ENCODE measurements at regions not wholly inside any gene's neighbourhood (a gene's known extent, or its start where the extent isn't known, plus 50 kb on each side); places are given as distances from the start of the nearest gene placed in this dataset.

DNA sequence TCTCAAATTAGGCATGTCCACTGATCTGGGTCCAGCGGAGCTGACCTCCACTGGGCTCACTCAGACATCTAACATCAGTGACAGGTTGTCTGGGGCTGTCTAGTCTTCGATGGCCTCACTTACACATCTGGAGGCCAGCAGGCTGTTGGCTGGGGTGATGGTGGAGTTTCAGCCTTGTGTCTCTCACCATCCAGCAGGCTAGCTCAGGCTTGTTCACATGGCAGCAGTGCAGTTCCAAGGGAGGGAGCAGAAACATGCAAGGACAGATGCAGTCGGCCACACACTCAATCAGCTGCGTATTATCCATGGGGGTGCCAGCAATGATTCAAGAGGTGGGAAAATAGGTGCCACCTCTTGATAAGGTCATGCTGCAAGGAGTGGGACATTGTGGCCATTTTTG is 292.5 kb downstream of the SHQ1 start (continued):
- TF ChIP-seq, protein P1, sequence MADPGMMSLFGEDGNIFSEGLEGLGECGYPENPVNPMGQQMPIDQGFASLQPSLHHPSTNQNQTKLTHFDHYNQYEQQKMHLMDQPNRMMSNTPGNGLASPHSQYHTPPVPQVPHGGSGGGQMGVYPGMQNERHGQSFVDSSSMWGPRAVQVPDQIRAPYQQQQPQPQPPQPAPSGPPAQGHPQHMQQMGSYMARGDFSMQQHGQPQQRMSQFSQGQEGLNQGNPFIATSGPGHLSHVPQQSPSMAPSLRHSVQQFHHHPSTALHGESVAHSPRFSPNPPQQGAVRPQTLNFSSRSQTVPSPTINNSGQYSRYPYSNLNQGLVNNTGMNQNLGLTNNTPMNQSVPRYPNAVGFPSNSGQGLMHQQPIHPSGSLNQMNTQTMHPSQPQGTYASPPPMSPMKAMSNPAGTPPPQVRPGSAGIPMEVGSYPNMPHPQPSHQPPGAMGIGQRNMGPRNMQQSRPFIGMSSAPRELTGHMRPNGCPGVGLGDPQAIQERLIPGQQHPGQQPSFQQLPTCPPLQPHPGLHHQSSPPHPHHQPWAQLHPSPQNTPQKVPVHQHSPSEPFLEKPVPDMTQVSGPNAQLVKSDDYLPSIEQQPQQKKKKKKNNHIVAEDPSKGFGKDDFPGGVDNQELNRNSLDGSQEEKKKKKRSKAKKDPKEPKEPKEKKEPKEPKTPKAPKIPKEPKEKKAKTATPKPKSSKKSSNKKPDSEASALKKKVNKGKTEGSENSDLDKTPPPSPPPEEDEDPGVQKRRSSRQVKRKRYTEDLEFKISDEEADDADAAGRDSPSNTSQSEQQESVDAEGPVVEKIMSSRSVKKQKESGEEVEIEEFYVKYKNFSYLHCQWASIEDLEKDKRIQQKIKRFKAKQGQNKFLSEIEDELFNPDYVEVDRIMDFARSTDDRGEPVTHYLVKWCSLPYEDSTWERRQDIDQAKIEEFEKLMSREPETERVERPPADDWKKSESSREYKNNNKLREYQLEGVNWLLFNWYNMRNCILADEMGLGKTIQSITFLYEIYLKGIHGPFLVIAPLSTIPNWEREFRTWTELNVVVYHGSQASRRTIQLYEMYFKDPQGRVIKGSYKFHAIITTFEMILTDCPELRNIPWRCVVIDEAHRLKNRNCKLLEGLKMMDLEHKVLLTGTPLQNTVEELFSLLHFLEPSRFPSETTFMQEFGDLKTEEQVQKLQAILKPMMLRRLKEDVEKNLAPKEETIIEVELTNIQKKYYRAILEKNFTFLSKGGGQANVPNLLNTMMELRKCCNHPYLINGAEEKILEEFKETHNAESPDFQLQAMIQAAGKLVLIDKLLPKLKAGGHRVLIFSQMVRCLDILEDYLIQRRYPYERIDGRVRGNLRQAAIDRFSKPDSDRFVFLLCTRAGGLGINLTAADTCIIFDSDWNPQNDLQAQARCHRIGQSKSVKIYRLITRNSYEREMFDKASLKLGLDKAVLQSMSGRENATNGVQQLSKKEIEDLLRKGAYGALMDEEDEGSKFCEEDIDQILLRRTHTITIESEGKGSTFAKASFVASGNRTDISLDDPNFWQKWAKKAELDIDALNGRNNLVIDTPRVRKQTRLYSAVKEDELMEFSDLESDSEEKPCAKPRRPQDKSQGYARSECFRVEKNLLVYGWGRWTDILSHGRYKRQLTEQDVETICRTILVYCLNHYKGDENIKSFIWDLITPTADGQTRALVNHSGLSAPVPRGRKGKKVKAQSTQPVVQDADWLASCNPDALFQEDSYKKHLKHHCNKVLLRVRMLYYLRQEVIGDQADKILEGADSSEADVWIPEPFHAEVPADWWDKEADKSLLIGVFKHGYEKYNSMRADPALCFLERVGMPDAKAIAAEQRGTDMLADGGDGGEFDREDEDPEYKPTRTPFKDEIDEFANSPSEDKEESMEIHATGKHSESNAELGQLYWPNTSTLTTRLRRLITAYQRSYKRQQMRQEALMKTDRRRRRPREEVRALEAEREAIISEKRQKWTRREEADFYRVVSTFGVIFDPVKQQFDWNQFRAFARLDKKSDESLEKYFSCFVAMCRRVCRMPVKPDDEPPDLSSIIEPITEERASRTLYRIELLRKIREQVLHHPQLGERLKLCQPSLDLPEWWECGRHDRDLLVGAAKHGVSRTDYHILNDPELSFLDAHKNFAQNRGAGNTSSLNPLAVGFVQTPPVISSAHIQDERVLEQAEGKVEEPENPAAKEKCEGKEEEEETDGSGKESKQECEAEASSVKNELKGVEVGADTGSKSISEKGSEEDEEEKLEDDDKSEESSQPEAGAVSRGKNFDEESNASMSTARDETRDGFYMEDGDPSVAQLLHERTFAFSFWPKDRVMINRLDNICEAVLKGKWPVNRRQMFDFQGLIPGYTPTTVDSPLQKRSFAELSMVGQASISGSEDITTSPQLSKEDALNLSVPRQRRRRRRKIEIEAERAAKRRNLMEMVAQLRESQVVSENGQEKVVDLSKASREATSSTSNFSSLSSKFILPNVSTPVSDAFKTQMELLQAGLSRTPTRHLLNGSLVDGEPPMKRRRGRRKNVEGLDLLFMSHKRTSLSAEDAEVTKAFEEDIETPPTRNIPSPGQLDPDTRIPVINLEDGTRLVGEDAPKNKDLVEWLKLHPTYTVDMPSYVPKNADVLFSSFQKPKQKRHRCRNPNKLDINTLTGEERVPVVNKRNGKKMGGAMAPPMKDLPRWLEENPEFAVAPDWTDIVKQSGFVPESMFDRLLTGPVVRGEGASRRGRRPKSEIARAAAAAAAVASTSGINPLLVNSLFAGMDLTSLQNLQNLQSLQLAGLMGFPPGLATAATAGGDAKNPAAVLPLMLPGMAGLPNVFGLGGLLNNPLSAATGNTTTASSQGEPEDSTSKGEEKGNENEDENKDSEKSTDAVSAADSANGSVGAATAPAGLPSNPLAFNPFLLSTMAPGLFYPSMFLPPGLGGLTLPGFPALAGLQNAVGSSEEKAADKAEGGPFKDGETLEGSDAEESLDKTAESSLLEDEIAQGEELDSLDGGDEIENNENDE (IDR thresholded peaks at IDR 0.05; ENCODE audit: insufficient replicate concordance, low read length): no peak
- TF ChIP-seq, protein P2, sequence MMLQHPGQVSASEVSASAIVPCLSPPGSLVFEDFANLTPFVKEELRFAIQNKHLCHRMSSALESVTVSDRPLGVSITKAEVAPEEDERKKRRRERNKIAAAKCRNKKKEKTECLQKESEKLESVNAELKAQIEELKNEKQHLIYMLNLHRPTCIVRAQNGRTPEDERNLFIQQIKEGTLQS (IDR thresholded peaks at IDR 0.05; ENCODE audit: insufficient read depth, low read depth, low read length): no peak
- TF ChIP-seq YY1 (IDR thresholded peaks at IDR 0.05; ENCODE audit: low read depth, low read length) (no peak), CBX5 (IDR thresholded peaks at IDR 0.05; ENCODE audit: low read depth, low read length) (no peak), SRF (IDR thresholded peaks at IDR 0.05; ENCODE audit: low read depth, low read length) (no peak), EGR1 (IDR thresholded peaks at IDR 0.05; ENCODE audit: borderline replicate concordance, low read depth, low read length) (no peak), CHD2 (IDR thresholded peaks at IDR 0.05; ENCODE audit: low read length) (no peak)
- TF ChIP-seq, protein P3, sequence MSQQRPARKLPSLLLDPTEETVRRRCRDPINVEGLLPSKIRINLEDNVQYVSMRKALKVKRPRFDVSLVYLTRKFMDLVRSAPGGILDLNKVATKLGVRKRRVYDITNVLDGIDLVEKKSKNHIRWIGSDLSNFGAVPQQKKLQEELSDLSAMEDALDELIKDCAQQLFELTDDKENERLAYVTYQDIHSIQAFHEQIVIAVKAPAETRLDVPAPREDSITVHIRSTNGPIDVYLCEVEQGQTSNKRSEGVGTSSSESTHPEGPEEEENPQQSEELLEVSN (IDR thresholded peaks at IDR 0.05): no peak

Measured in H1 (cell line).